ENCODE measurements at regions not wholly inside any gene's neighbourhood (a gene's known extent, or its start where the extent isn't known, plus 50 kb on each side); places are given as distances from the start of the nearest gene placed in this dataset.

DNA sequence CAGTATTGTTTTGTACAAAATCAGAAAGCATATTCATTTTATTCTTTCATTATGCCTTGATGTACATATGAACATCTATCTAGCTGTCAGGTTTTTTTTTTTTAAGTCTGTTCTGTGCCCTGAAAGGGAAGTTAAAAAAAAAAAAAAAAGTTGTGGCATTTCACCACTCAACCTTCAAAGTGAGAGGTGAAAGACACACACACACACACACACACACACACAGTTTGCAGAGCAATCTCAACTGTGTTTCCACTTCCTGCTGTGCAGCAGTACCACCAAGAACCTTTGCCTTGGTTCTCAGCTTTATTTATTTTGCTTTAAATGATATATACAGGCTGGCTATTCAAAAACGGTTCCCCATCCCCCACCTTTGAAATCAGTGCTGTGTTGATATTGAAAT, 955.6 kb downstream of the GATA3 start:
- POLR2A ChIA-PET (ENCODE audit: unreplicated experiment), result no interaction called here
- H4K20me1 ChIP-seq (ENCODE audit: insufficient read depth), result no peaks in the 10 kb centered on the region
- H3K9me3 ChIP-seq (ENCODE audit: insufficient read depth, low read depth), result no peaks in the 10 kb centered on the region
- intact Hi-C loops (cut with micrococcal nuclease; ENCODE audit: unreplicated experiment), result no loop called here
- H3K36me3 ChIP-seq (ENCODE audit: low read depth), result no peaks in the 10 kb centered on the region
- TF ChIP-seq EZH2 (IDR thresholded peaks at IDR 0.05; ENCODE audit: low read depth), result no peak
- TF ChIP-seq, protein P1, sequence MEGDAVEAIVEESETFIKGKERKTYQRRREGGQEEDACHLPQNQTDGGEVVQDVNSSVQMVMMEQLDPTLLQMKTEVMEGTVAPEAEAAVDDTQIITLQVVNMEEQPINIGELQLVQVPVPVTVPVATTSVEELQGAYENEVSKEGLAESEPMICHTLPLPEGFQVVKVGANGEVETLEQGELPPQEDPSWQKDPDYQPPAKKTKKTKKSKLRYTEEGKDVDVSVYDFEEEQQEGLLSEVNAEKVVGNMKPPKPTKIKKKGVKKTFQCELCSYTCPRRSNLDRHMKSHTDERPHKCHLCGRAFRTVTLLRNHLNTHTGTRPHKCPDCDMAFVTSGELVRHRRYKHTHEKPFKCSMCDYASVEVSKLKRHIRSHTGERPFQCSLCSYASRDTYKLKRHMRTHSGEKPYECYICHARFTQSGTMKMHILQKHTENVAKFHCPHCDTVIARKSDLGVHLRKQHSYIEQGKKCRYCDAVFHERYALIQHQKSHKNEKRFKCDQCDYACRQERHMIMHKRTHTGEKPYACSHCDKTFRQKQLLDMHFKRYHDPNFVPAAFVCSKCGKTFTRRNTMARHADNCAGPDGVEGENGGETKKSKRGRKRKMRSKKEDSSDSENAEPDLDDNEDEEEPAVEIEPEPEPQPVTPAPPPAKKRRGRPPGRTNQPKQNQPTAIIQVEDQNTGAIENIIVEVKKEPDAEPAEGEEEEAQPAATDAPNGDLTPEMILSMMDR (conservative IDR thresholded peaks at IDR 0.05), result no peak
- CTCF ChIA-PET, result no interaction called here
- no peaks in the 10 kb centered on the region for H3K9me2 ChIP-seq (ENCODE audit: insufficient read depth)
- no peaks in the 10 kb centered on the region for H3K27me3 ChIP-seq (ENCODE audit: insufficient read depth, low read depth)
- no peaks in the 10 kb centered on the region for H3K79me2 ChIP-seq (ENCODE audit: low read depth)
- no peak for DNase-seq
- no peak overlapping the region for H3K27ac ChIP-seq
- H2AFZ ChIP-seq, result no peak overlapping the region
- no peak overlapping the region for H3K4me2 ChIP-seq
- no TSS peak for BruUV-seq (replicated peaks)
- no peaks in the 10 kb centered on the region for H3K4me1 ChIP-seq (replicated peaks; ENCODE audit: insufficient read depth)
- no peaks in the 10 kb centered on the region for H3F3A ChIP-seq (ENCODE audit: insufficient read depth, low read depth)
- no peak overlapping the region for H3K4me3 ChIP-seq

DNA sequence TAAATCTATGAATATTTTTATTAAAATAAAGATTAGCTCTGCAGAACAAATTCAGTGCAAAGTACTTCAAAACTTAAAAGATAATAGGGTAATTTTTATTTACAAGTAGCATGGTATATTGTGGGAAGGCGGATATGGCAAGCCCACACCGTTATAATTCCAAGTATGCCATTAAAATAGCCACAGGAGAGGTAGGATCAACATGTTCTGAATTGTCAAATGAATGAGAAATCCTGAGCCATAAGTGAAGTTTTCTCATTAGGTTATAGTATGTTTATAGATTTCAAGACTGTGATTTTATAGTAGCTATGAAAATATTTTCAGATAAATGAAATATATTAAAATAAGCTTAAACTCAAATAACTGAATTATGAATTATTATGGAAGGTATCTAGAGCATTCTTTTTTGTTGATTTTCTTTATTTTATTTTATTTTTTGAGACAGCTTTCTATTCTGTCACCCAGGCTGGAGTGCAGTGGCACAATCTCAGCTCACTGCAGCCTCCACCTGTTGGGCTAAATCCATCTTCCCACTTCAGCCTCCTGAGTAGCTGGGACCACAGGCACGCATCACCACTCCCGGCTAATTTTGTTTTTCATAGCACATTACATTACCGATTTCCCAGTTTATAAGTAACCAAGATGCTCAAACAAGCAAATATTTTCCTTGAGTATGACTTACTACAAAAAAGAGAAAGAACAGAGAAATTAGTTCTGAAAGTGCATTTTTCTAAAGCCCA, 956.6 kb downstream of the GATA3 start:
- no peaks in the 10 kb centered on the region for H3K9me3 ChIP-seq (ENCODE audit: insufficient read depth, low read depth)
- intact Hi-C loops (cut with micrococcal nuclease; ENCODE audit: unreplicated experiment), result no loop called here
- H3K4me2 ChIP-seq, result no peak overlapping the region
- ChIA-PET POLR2A (ENCODE audit: unreplicated experiment) (interaction anchor here (0.8 kb wide), 1 partner anchor 298 kb away, joined by 4 read pairs; no protein-coding TSS in a partner anchor), CTCF (no interaction called here)
- no peaks in the 10 kb centered on the region for H3K79me2 ChIP-seq (ENCODE audit: low read depth)
- no peaks in the 10 kb centered on the region for H3K4me1 ChIP-seq (replicated peaks; ENCODE audit: insufficient read depth)
- no peaks in the 10 kb centered on the region for H4K20me1 ChIP-seq (ENCODE audit: insufficient read depth)
- no peak overlapping the region for H3K4me3 ChIP-seq
- TF ChIP-seq EZH2 (IDR thresholded peaks at IDR 0.05; ENCODE audit: low read depth), result no peak
- TF ChIP-seq, protein P1 (conservative IDR thresholded peaks at IDR 0.05), result no peak
- no peak overlapping the region for H3K27ac ChIP-seq
- BruUV-seq (replicated peaks), result no TSS peak
- H3K9me2 ChIP-seq (ENCODE audit: insufficient read depth), result no peaks in the 10 kb centered on the region
- no peak for DNase-seq
- no peaks in the 10 kb centered on the region for H3K27me3 ChIP-seq (ENCODE audit: insufficient read depth, low read depth)
- no peaks in the 10 kb centered on the region for H3F3A ChIP-seq (ENCODE audit: insufficient read depth, low read depth)
- H2AFZ ChIP-seq, result no peak overlapping the region
- no peaks in the 10 kb centered on the region for H3K36me3 ChIP-seq (ENCODE audit: low read depth)

DNA sequence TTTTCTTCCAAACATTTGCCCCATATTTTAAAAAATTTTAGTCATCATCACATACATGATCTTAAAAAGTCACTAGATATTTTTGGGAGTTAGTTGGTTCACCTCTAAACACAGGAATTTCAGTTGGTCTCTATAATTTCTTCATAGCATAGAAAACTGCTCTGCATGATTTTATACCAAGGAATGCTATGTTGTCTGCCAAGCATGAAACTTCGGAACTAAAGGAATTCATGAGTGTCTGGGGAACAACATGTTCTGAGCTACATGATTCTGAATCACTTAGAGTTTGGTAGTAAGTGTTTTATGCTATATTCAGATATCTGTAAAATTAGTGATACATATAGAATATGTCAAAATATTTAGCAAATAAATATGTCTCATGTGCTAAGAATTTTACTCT, 957.8 kb downstream of the GATA3 start:
- H3K4me3 ChIP-seq, result no peak overlapping the region
- H3F3A ChIP-seq (ENCODE audit: insufficient read depth, low read depth), result no peaks in the 10 kb centered on the region
- CTCF ChIA-PET, result no interaction called here
- no peak overlapping the region for H3K4me2 ChIP-seq
- no TSS peak for BruUV-seq (replicated peaks)
- no peaks in the 10 kb centered on the region for H3K27me3 ChIP-seq (ENCODE audit: insufficient read depth, low read depth)
- no peak overlapping the region for H3K27ac ChIP-seq
- no peak for DNase-seq
- no peaks in the 10 kb centered on the region for H3K4me1 ChIP-seq (replicated peaks; ENCODE audit: insufficient read depth)
- no peaks in the 10 kb centered on the region for H3K36me3 ChIP-seq (ENCODE audit: low read depth)
- POLR2A ChIA-PET (ENCODE audit: unreplicated experiment), result no interaction called here
- no peaks in the 10 kb centered on the region for H4K20me1 ChIP-seq (ENCODE audit: insufficient read depth)
- no peak overlapping the region for H2AFZ ChIP-seq
- no peaks in the 10 kb centered on the region for H3K79me2 ChIP-seq (ENCODE audit: low read depth)
- no peaks in the 10 kb centered on the region for H3K9me2 ChIP-seq (ENCODE audit: insufficient read depth)
- no peak for TF ChIP-seq EZH2 (IDR thresholded peaks at IDR 0.05; ENCODE audit: low read depth)
- TF ChIP-seq, protein P1 (conservative IDR thresholded peaks at IDR 0.05), result no peak
- no peaks in the 10 kb centered on the region for H3K9me3 ChIP-seq (ENCODE audit: insufficient read depth, low read depth)
- intact Hi-C loops (cut with micrococcal nuclease; ENCODE audit: unreplicated experiment), result no loop called here
